Fibroblast of lung (primary cell): ENCODE measurements at regions not wholly inside any gene's neighbourhood (a gene's known extent, or its start where the extent isn't known, plus 50 kb on each side); places are given as distances from the start of the nearest gene placed in this dataset.

Experiments used
- DNase-seq, 2 donors: peaks; one replicate each; pipeline versions ENCODE4 v3.0.0 to v3.0.0-alpha.2; 2010; ENCODE audit warnings: low read depth in 2 of 2
- H2AFZ ChIP-seq: 2 replicates; pipeline ENCODE4 v1.5.1; 2012; ENCODE audit warnings: low read length, control low read depth, inconsistent platforms
- H3K27ac ChIP-seq: 2 replicates; pipeline ENCODE4 v1.5.1; 2011; ENCODE audit warnings: low read length, control low read depth; ENCODE audit not compliant: insufficient read depth
- H3K27me3 ChIP-seq: 2 replicates; pipeline ENCODE4 v1.5.1; 2011; ENCODE audit warnings: mild to moderate bottlenecking, low read length; ENCODE audit not compliant: control insufficient read depth, insufficient read depth
- H3K36me3 ChIP-seq: 2 replicates; pipeline ENCODE4 v1.5.1; 2011; ENCODE audit warnings: low read length; ENCODE audit not compliant: control insufficient read depth, insufficient read depth
- H3K4me1 ChIP-seq: 2 replicates; pipeline ENCODE4 v1.5.1; 2011; ENCODE audit warnings: low read length; ENCODE audit not compliant: control insufficient read depth, insufficient read depth; ENCODE audit errors: extremely low read depth
- H3K4me2 ChIP-seq: 2 replicates; pipeline ENCODE4 v1.5.1; 2011; ENCODE audit warnings: low read length, control low read depth; ENCODE audit not compliant: insufficient read depth; ENCODE audit errors: extremely low read depth
- H3K4me3 ChIP-seq, 4 experiments: fragments of 200-600 bp in 1 of 4; sonication (generic) in 1 of 4; replicated peaks in 1 of 4; 2 replicates each; pipeline ENCODE4 v1.5.1; 2011 to 2016; ENCODE audit warnings: low read length in 4 of 4, low read depth in 3 of 4, mild to moderate bottlenecking in 3 of 4, control low read depth in 2 of 4, inconsistent platforms in 1 of 4, mixed read lengths in 1 of 4; ENCODE audit not compliant: insufficient read depth in 1 of 4; ENCODE audit errors: control extremely low read depth in 1 of 4
- H3K79me2 ChIP-seq: 2 replicates; pipeline ENCODE4 v1.5.1; 2012; ENCODE audit warnings: mild to moderate bottlenecking, low read length, inconsistent platforms; ENCODE audit not compliant: control insufficient read depth, insufficient read depth
- H3K9ac ChIP-seq: 2 replicates; pipeline ENCODE4 v1.5.1; 2011; ENCODE audit warnings: mild to moderate bottlenecking, low read length, control low read depth; ENCODE audit not compliant: insufficient read depth
- H3K9me3 ChIP-seq: 2 replicates; pipeline ENCODE4 v1.5.1; 2012; ENCODE audit warnings: low read depth, low read length; ENCODE audit not compliant: control insufficient read depth, insufficient read depth
- H4K20me1 ChIP-seq: 2 replicates; pipeline ENCODE4 v1.5.1; 2011; ENCODE audit warnings: low read length; ENCODE audit not compliant: control insufficient read depth, insufficient read depth; ENCODE audit errors: extremely low read depth
- CTCF ChIP-seq, 2 donors: IDR thresholded peaks in 1 of 2; conservative IDR thresholded peaks in 1 of 2; 1 replicate in 1 of 2; 2 replicates in 1 of 2; pipeline ENCODE4 v1.5.1; 2011 to 2012; ENCODE audit warnings: low read length in 2 of 2, control low read depth in 1 of 2, inconsistent platforms in 1 of 2, low read depth in 1 of 2, mild to moderate bottlenecking in 1 of 2
- EZH2 ChIP-seq: IDR thresholded peaks from 2 replicates; pipeline ENCODE4 v1.5.1; 2012; ENCODE audit warnings: low read length, control low read depth, mild to moderate bottlenecking; ENCODE audit errors: missing control alignments

GRCh38 chr4:122524176-122524575, 67.7 kb upstream of the IL2 start:
- no peak overlapping the region for H3K4me3 ChIP-seq
- no peak for DNase-seq
- H4K20me1 ChIP-seq, result no peaks in the 10 kb centered on the region
- H3K27me3 ChIP-seq, result no peaks in the 10 kb centered on the region
- H3K27ac ChIP-seq, result no peak overlapping the region
- TF ChIP-seq CTCF (conservative IDR thresholded peaks at IDR 0.05 in 1 of 2, IDR thresholded peaks at IDR 0.05 in 1 of 2; ENCODE audit: low read depth in 1 of 2, low read length in 2 of 2), result no peak
- no peak for TF ChIP-seq EZH2
- no peaks in the 10 kb centered on the region for H3K36me3 ChIP-seq
- no peak overlapping the region for H3K4me2 ChIP-seq
- H3K9ac ChIP-seq, result no peak overlapping the region
- H3K9me3 ChIP-seq, result no peaks in the 10 kb centered on the region
- H3K79me2 ChIP-seq, result no peaks in the 10 kb centered on the region
- H3K4me1 ChIP-seq, result no peaks in the 10 kb centered on the region
- H2AFZ ChIP-seq, result no peak overlapping the region

- TF ChIP-seq EZH2, result no peak
- no peak for TF ChIP-seq CTCF (conservative IDR thresholded peaks at IDR 0.05 in 1 of 2, IDR thresholded peaks at IDR 0.05 in 1 of 2; ENCODE audit: low read depth in 1 of 2, low read length in 2 of 2)
- H3K79me2 ChIP-seq, result no peaks in the 10 kb centered on the region
- no peak overlapping the region for H3K4me3 ChIP-seq
- no peak overlapping the region for H2AFZ ChIP-seq
- H3K4me1 ChIP-seq, result no peaks in the 10 kb centered on the region
- no peaks in the 10 kb centered on the region for H3K9me3 ChIP-seq
- H3K4me2 ChIP-seq, result no peak overlapping the region
- no peaks in the 10 kb centered on the region for H3K36me3 ChIP-seq
- no peaks in the 10 kb centered on the region for H4K20me1 ChIP-seq
- no peaks in the 10 kb centered on the region for H3K27me3 ChIP-seq
- H3K9ac ChIP-seq, result no peak overlapping the region
- no peak overlapping the region for H3K27ac ChIP-seq
- DNase-seq, result no peak
Observed at GRCh38 chr4:122522944-122523343, 66.4 kb upstream of the IL2 start.

GRCh38 chr4:122517345-122517744, 60.8 kb upstream of the IL2 start:
- no peaks in the 10 kb centered on the region for H3K9me3 ChIP-seq
- no peak for DNase-seq
- no peaks in the 10 kb centered on the region for H3K4me1 ChIP-seq
- H4K20me1 ChIP-seq, result no peaks in the 10 kb centered on the region
- TF ChIP-seq CTCF (conservative IDR thresholded peaks at IDR 0.05 in 1 of 2, IDR thresholded peaks at IDR 0.05 in 1 of 2; ENCODE audit: low read depth in 1 of 2, low read length in 2 of 2) (no peak), EZH2 (no peak)
- peaks cover 3% of the 10 kb centered on the region for H3K27me3 ChIP-seq
- H3K36me3 ChIP-seq, result no peaks in the 10 kb centered on the region
- H3K9ac ChIP-seq, result no peak overlapping the region
- no peak overlapping the region for H3K27ac ChIP-seq
- H3K4me3 ChIP-seq, result no peak overlapping the region
- no peaks in the 10 kb centered on the region for H3K79me2 ChIP-seq
- H3K4me2 ChIP-seq, result no peak overlapping the region
- no peak overlapping the region for H2AFZ ChIP-seq
